MM.1S (cell line): ENCODE measurements at regions not wholly inside any gene's neighbourhood (a gene's known extent, or its start where the extent isn't known, plus 50 kb on each side); places are given as distances from the start of the nearest gene placed in this dataset.
A peak's percentile ranks its signal among the peaks of the same experiment; 100 is the strongest.

Experiments used
- DNase-seq: peaks from one replicate; pipeline ENCODE4 v3.0.0-alpha.2; 2015
- H2AFZ ChIP-seq: fragments of 300-600 bp; sonication (generic); 2 replicates; pipeline ENCODE4 v1.6.0; 2016; ENCODE audit warnings: antibody characterized with exemption, low read length
- H3F3A ChIP-seq: fragments of 300-600 bp; sonication (generic); 2 replicates; pipeline ENCODE4 v1.6.1; 2016; ENCODE audit warnings: mild to moderate bottlenecking, antibody characterized with exemption, low read length, moderate library complexity, mixed read lengths; ENCODE audit not compliant: insufficient read depth
- H3K27ac ChIP-seq: fragments of 300-600 bp; sonication (generic); 2 replicates; pipeline ENCODE4 v1.5.1; 2016; ENCODE audit warnings: mild to moderate bottlenecking, low read length
- H3K27me3 ChIP-seq: fragments of 300-600 bp; sonication (generic); replicated peaks from 2 replicates; pipeline ENCODE4 v1.6.0; 2016; ENCODE audit warnings: low read length; ENCODE audit not compliant: insufficient read depth
- H3K36me3 ChIP-seq: fragments of 300-600 bp; sonication (generic); replicated peaks from 2 replicates; pipeline ENCODE4 v1.6.1; 2016; ENCODE audit warnings: mild to moderate bottlenecking, low read length, mixed read lengths; ENCODE audit not compliant: insufficient read depth
- H3K4me1 ChIP-seq: fragments of 300-600 bp; sonication (generic); 2 replicates; pipeline ENCODE4 v1.6.1; 2016; ENCODE audit warnings: low read length, mixed read lengths
- H3K4me2 ChIP-seq: fragments of 300-600 bp; sonication (generic); 2 replicates; pipeline ENCODE4 v1.6.0; 2016; ENCODE audit warnings: low read depth, low read length
- H3K4me3 ChIP-seq: fragments of 300-600 bp; sonication (generic); 2 replicates; pipeline ENCODE4 v1.5.1; 2016; ENCODE audit warnings: low read length, mixed read lengths
- H3K79me2 ChIP-seq: fragments of 300-600 bp; sonication (generic); 2 replicates; pipeline ENCODE4 v1.6.1; 2016; ENCODE audit warnings: mixed run types, low read length, mixed read lengths
- H3K9ac ChIP-seq: fragments of 300-600 bp; sonication (generic); 2 replicates; pipeline ENCODE4 v1.6.1; 2016; ENCODE audit warnings: low read length, mixed read lengths
- H3K9me2 ChIP-seq: fragments of 300-600 bp; sonication (generic); replicated peaks from 2 replicates; pipeline ENCODE4 v1.6.1; 2016; ENCODE audit warnings: mild to moderate bottlenecking, low read length, mixed read lengths; ENCODE audit not compliant: insufficient read depth
- H3K9me3 ChIP-seq: fragments of 300-600 bp; sonication (generic); replicated peaks from 2 replicates; pipeline ENCODE4 v1.6.1; 2016; ENCODE audit warnings: mild to moderate bottlenecking, low read length, mixed read lengths; ENCODE audit not compliant: insufficient read depth
- H4K20me1 ChIP-seq: fragments of 300-600 bp; sonication (generic); 2 replicates; pipeline ENCODE4 v1.6.1; 2016; ENCODE audit warnings: mild to moderate bottlenecking, low read length, moderate library complexity, mixed read lengths; ENCODE audit not compliant: insufficient read depth
- EZH2 ChIP-seq: fragments of 300-600 bp; sonication (generic); optimal IDR thresholded peaks from 2 replicates; pipeline ENCODE3; 2017; ENCODE audit warnings: low read depth, mild to moderate bottlenecking, antibody characterized with exemption, low read length, mixed read lengths
- EZH2phosphoT487 ChIP-seq: fragments of 300-600 bp; sonication (generic); IDR thresholded peaks from 2 replicates; pipeline ENCODE4 v1.6.1; 2018; ENCODE audit warnings: antibody characterized with exemption, low read length
- TF ChIP-seq, protein P1 (sequence below): fragments of 300-600 bp; sonication (generic); IDR thresholded peaks from 2 replicates; pipeline ENCODE4 v1.5.1; 2016; ENCODE audit warnings: antibody characterized with exemption, low read length, mixed read lengths

DNA sequence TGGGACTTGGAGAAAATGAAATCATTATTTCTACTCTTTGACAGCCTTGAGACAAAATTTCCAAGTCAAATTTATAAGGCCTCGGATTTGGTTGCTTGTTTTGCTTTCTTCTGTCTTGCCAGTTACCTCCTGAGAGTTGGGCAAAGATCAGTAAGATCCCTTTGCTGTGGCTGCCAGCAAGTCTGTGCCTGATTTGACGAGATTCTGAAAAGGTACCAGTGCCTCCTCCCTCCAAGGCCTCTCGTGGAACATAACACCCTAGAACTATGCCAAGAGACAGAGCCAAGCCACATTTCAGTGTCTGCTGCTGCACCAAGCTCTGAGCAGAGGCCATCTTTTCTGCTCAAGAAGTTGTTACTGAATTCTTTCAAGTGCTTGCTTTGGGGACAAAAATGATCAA is 61.0 kb downstream of the GTPBP8 start:
- Histone ChIP-seq H3K9me2 (no peaks in the 10 kb centered on the region), H3K4me3 (no peak overlapping the region), H3K27ac (no peak overlapping the region), H3K27me3 (no peaks in the 10 kb centered on the region), H3F3A (no peaks in the 10 kb centered on the region), H2AFZ (peak overlapping the region; percentile 52; the same call in 1 of the 2 replicates), H3K4me1 (peaks cover 5% of the 10 kb centered on the region; the same call in 1 of the 2 replicates), H3K9me3 (no peaks in the 10 kb centered on the region), H3K4me2 (peak overlapping the region; percentile 51; the same call in 1 of the 2 replicates), H3K79me2 (no peaks in the 10 kb centered on the region), H3K36me3 (no peaks in the 10 kb centered on the region), H3K9ac (no peak overlapping the region), H4K20me1 (no peaks in the 10 kb centered on the region)
- no peak for TF ChIP-seq EZH2
- TF ChIP-seq, protein P1, sequence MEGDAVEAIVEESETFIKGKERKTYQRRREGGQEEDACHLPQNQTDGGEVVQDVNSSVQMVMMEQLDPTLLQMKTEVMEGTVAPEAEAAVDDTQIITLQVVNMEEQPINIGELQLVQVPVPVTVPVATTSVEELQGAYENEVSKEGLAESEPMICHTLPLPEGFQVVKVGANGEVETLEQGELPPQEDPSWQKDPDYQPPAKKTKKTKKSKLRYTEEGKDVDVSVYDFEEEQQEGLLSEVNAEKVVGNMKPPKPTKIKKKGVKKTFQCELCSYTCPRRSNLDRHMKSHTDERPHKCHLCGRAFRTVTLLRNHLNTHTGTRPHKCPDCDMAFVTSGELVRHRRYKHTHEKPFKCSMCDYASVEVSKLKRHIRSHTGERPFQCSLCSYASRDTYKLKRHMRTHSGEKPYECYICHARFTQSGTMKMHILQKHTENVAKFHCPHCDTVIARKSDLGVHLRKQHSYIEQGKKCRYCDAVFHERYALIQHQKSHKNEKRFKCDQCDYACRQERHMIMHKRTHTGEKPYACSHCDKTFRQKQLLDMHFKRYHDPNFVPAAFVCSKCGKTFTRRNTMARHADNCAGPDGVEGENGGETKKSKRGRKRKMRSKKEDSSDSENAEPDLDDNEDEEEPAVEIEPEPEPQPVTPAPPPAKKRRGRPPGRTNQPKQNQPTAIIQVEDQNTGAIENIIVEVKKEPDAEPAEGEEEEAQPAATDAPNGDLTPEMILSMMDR: no peak
- no peak for TF ChIP-seq EZH2phosphoT487
- DNase-seq: no peak

DNA sequence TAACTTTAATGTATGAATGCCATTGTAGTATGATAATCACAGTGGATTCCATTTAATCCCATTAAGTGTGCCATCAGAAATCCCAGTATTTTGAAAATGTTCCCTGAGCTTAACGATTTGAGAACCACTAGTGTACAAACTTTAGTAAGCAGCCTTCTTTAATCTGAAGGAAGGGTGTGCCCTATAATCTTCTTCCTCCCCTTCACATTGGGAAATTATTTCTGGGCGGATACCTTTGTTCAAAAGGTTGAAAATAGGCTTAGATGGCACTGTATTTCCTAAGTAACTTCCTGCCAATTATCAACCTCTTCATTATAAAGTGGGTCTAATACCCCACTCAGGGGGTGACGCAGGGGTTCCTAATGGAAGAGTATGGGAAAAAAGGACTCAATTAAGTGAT is 62.4 kb downstream of the GTPBP8 start:
- no peak for DNase-seq
- Histone ChIP-seq H3K27ac (no peak overlapping the region), H3K4me2 (no peak overlapping the region), H3K4me3 (no peak overlapping the region), H3K27me3 (no peaks in the 10 kb centered on the region), H3K9ac (no peak overlapping the region), H3K9me3 (no peaks in the 10 kb centered on the region), H3F3A (no peaks in the 10 kb centered on the region), H3K9me2 (no peaks in the 10 kb centered on the region), H3K36me3 (no peaks in the 10 kb centered on the region), H2AFZ (no peak overlapping the region), H4K20me1 (no peaks in the 10 kb centered on the region), H3K79me2 (no peaks in the 10 kb centered on the region), H3K4me1 (peaks cover 5% of the 10 kb centered on the region; the same call in 1 of the 2 replicates)
- TF ChIP-seq, protein P1: no peak
- no peak for TF ChIP-seq EZH2
- no peak for TF ChIP-seq EZH2phosphoT487

DNA sequence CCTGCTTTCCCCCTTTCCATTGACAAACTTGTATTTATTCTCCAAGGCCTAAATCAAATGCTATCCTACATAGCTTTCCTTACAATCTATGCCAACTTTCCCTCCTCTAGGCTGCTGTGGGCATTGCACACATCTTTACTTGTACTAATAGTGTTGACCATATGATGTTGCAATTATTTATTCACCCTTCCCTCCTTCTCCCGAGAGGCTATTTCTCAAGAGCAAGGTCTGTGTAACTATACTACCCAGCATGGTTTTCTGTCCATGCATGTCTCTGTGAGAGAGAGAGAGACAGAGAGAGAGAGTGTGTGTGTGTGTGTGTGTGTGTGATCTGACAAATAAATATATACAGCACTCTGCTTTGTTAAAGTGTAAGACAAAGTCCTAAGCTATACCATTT is 63.8 kb downstream of the GTPBP8 start:
- H3K9me2 ChIP-seq: no peaks in the 10 kb centered on the region
- no peak overlapping the region for H3K4me2 ChIP-seq
- no peak overlapping the region for H2AFZ ChIP-seq
- no peaks in the 10 kb centered on the region for H4K20me1 ChIP-seq
- no peaks in the 10 kb centered on the region for H3K9me3 ChIP-seq
- H3K36me3 ChIP-seq: no peaks in the 10 kb centered on the region
- H3F3A ChIP-seq: no peaks in the 10 kb centered on the region
- TF ChIP-seq EZH2phosphoT487 (no peak), EZH2 (no peak)
- TF ChIP-seq, protein P1: no peak
- H3K9ac ChIP-seq: no peak overlapping the region
- DNase-seq: no peak
- no peak overlapping the region for H3K4me3 ChIP-seq
- peaks cover 5% of the 10 kb centered on the region; the same call in 1 of the 2 replicates for H3K4me1 ChIP-seq
- H3K79me2 ChIP-seq: no peaks in the 10 kb centered on the region
- no peak overlapping the region for H3K27ac ChIP-seq
- H3K27me3 ChIP-seq: no peaks in the 10 kb centered on the region
